GM18907 (cell line): ENCODE measurements at regions not wholly inside any gene's neighbourhood (a gene's known extent, or its start where the extent isn't known, plus 50 kb on each side); places are given as distances from the start of the nearest gene placed in this dataset.
A peak's percentile ranks its signal among the peaks of the same experiment; 100 is the strongest.

ENCODE experiments used
- ATAC-seq: cut with Tn5 transposase; IDR thresholded peaks from one replicate; pipeline ENCODE4 v1.9.1; 2021; ENCODE audit warnings: mild to moderate bottlenecking, moderate library complexity; ENCODE audit not compliant: unreplicated experiment

GRCh38 chr2:861655-862354, 88.8 kb upstream of the SNTG2 start:
- ATAC-seq = no peak

- no peak for ATAC-seq
These were observed 90.3 kb upstream of the SNTG2 start for GRCh38 chr2:860259-860855.

- ATAC-seq = no peak
These were observed 92.0 kb upstream of the SNTG2 start for GRCh38 chr2:858646-859045.

- no peak for ATAC-seq
These were observed 92.7 kb upstream of the SNTG2 start for GRCh38 chr2:857937-858336.

- no peak for ATAC-seq
These were observed 93.6 kb upstream of the SNTG2 start for GRCh38 chr2:857081-857480.

GRCh38 chr2:856456-856855, 94.2 kb upstream of the SNTG2 start:
- ATAC-seq = no peak

GRCh38 chr2:856041-856440, 94.6 kb upstream of the SNTG2 start:
- ATAC-seq = no peak

- ATAC-seq = no peak
These were observed 95.5 kb upstream of the SNTG2 start for GRCh38 chr2:855177-855576.

GRCh38 chr2:854460-854859, 96.2 kb upstream of the SNTG2 start:
- ATAC-seq = peak; percentile 55

- no peak for ATAC-seq
These were observed 97.3 kb upstream of the SNTG2 start for GRCh38 chr2:853203-853870.

- no peak for ATAC-seq
These were observed 98.5 kb upstream of the SNTG2 start for GRCh38 chr2:852168-852567.

GRCh38 chr2:851680-852079, 99.0 kb upstream of the SNTG2 start:
- ATAC-seq = no peak

GRCh38 chr2:851078-851477, 99.6 kb upstream of the SNTG2 start:
- ATAC-seq = no peak

GRCh38 chr2:850429-850828, 100.2 kb upstream of the SNTG2 start:
- ATAC-seq = no peak

GRCh38 chr2:848099-848498, 102.5 kb upstream of the SNTG2 start:
- no peak for ATAC-seq

GRCh38 chr2:847669-848068, 103.0 kb upstream of the SNTG2 start:
- no peak for ATAC-seq

- ATAC-seq = no peak
These were observed 105.9 kb upstream of the SNTG2 start for GRCh38 chr2:844715-845114.

GRCh38 chr2:842151-842803, 108.4 kb upstream of the SNTG2 start:
- no peak for ATAC-seq

- ATAC-seq = no peak
These were observed 109.6 kb upstream of the SNTG2 start for GRCh38 chr2:841036-841435.

- no peak for ATAC-seq
These were observed 116.4 kb upstream of the SNTG2 start for GRCh38 chr2:834233-834632.

- peak; percentile 62 for ATAC-seq
These were observed 117.5 kb upstream of the SNTG2 start for GRCh38 chr2:833180-833579.

GRCh38 chr2:832635-833034, 118.0 kb upstream of the SNTG2 start:
- no peak for ATAC-seq
